Umbilical cord (tissue), 1 donor: ENCODE measurements at regions not wholly inside any gene's neighbourhood (a gene's known extent, or its start where the extent isn't known, plus 50 kb on each side); places are given as distances from the start of the nearest gene placed in this dataset.

ENCODE experiments used
- DNase-seq: peaks from one replicate; pipeline ENCODE4 v3.0.0-alpha.2; 2015; ENCODE audit warnings: low spot score

DNA sequence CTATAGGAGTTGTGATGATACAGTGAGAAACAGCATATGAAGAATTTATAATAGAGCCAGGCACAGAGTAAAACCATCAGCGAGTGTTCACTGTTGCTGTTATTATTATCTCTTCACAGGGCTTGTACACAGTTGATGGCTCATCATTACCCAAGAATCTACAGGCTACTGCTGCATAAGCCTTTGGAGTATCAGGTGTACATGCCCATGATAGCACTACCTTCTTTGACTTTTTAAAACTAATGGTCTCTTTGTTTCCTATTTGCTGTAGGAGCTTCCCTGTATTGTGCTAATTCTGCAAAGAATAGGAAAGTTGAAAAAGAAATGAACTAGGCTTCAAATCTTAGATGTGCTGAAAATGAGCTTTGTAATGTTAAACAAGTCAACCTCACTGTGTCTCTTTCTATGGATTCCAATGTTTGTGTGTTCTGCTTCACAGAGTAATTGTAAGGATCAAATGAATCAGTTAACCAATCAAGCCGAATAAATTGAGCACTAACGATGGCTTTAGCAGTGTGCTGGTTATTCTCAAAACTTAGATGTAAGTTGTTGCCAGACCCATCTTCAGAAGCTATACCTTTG lies 138.8 kb downstream of the TUSC7 start:
- DNase-seq = no peak

- DNase-seq = no peak
These were observed 139.7 kb downstream of the TUSC7 start for GRCh38 chr3:116849261-116849688.

- peak; percentile 35 for DNase-seq
These were observed 143.2 kb downstream of the TUSC7 start for GRCh38 chr3:116852803-116853202.

DNA sequence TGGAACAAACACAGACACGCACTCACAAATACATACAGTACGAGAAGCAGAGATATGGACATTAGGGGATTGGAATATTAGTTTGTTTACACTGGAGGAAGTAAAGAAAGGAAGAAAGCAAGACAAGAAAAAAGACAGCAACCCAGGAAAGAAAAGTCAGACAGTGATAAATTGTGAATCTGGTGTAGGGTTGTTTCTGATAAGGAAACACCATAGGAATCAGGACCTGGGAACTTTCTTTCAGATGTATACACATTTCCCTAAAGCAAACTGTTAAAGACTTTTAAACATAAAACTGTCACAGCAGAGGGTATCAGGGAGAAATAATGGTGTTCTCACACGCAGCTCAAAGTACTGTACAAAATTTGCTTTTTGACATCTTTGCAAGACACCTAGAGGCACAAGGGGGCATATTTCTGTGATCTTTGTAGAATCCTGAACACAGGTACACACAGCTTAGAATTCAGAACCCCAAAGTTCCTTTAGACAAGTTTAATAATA lies 153.7 kb downstream of the TUSC7 start:
- no peak for DNase-seq

DNA sequence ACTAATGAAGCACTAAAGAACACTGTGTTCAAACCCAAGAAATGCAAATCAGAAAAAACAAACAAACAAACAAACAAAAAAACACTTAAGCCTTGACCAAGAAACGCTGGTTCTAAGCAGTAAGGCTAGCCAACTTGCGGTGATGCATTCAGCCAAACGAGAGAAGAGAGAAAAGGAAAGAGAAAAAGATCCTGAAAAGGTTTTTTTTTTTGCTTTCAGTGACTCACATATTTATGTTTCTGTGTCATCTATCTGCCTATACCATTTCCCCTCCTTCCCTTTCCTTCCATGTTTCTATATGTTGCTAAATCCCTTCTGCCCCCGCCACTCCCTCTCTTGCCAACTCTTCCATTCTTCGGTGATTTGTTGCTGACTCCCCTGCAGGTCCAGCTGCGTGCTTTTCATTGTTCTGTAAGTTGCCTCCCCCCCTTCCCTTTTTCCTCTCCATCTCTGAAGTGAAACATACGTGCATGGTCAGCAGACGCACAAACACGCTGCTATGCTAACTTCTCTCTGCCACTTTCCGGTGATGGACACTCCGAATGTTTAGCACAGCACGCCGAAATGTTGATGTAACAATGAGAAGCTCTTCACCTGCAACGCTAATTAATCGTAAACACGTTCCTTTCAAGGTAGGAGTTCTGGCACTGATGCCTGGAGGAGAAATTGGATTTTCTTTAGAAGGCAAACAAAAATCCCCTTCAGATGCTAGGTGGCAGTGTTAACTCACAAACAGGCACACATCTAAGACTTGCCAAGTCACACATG lies 154.4 kb downstream of the TUSC7 start:
- peak; percentile 84 for DNase-seq

DNA sequence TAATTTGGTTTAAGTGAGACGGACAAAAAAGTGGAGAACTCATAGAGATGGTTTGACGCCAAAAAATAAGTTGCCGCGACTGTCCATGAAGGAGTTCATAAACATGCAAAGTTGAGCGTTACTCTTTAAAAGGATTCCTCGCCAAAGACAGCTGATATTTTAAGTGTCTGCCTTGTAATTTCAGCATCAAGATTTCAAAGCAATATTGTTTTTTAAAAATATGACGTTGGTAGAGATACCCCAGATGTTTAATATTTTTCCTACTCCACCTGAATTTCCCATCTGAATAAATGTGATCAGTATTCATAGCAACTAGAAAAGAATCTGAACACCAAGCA lies 155.0 kb downstream of the TUSC7 start:
- no peak for DNase-seq

GRCh38 chr3:116870379-116870778 lies 160.8 kb downstream of the TUSC7 start:
- no peak for DNase-seq

DNA sequence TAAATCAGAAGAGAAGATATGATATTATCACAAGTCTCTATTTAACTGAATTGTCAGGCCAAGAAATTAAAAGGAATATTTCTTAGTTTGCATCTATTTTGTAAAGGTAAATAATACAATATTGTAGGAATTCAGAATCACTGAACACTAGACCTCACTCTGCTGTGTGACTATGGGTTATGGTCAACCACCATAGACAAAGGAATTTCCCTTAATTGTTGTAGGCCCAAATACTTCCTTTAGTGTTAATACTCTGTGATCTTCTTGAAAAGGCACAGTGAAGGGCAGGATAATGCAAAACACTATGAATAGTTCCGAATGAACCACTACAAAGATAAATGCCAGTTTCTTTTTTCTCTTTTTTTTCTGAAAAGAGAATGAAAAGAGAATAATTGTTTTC lies 162.3 kb downstream of the TUSC7 start:
- no peak for DNase-seq

GRCh38 chr3:116872688-116873087 lies 163.1 kb downstream of the TUSC7 start:
- DNase-seq = peak; percentile 40

DNA sequence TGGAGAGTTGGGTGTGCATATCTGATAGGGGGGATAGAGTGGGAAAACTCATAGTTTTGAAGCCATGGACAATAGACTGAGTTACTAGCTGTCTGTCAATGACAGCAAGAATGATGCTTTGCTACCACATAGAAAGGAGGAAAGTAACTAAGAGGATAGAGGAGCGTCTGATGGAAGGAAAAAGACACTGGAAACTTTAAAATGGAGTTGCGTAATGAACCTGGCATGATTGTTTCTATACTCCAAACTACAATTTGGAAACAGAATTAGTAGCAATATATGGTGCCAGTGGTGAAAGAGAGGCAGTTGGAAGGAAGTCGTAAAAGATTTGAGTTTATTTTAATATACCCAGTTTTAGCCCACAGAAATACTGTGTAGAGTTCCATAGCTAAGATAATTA lies 163.6 kb downstream of the TUSC7 start:
- no peak for DNase-seq

GRCh38 chr3:116877968-116878367 lies 168.4 kb downstream of the TUSC7 start:
- no peak for DNase-seq

DNA sequence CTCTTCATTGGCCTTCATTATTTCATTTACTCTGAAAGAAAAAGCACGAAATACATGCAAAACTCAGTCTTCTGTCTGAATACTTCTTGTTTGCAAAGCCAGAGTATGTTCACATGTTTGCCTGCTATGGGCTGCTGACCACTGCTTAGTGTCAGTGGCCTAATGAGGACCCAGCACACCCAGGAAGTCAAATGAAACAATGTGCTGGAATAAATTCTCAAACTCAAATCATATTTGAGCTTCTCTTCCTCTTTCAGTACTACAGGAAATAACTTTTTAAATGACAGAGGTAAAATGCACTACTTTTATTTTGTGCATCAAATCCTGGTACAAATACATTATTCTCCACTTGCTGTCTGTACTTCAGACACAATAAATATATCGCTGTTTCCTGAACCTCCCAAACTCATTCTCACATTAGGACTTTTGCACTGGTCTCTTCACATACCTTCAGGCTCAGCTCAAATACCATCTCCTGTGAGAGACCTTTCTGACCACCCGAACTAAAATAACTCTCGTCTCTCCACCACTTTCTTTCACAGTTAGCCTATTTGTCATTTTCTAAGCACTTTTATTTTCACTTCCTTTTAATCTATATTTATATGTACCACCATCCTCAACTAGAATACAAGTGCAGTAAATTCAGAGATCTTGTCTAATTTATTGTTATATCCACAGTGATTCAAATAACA lies 176.8 kb downstream of the TUSC7 start:
- no peak for DNase-seq

GRCh38 chr3:116896116-116896515 lies 186.5 kb downstream of the TUSC7 start:
- DNase-seq = no peak

DNA sequence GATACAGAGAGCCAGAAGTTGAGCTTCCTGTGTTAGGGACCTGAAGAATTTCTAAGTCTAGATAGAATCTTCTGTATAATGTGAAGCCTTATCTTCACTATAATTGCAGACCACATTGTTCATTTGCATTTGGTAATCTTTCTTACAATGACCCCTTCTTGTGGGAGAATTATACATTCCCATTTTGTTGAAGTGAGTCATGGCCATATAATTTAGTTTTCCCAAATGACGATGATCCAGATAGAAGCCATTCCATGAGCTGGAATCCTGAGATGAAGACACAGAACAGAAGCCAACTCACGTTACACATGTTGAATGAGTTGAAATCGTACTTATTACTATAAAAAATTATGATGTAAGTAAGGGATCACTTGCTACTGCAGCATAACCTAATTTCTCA lies 187.8 kb downstream of the TUSC7 start:
- DNase-seq = no peak

DNA sequence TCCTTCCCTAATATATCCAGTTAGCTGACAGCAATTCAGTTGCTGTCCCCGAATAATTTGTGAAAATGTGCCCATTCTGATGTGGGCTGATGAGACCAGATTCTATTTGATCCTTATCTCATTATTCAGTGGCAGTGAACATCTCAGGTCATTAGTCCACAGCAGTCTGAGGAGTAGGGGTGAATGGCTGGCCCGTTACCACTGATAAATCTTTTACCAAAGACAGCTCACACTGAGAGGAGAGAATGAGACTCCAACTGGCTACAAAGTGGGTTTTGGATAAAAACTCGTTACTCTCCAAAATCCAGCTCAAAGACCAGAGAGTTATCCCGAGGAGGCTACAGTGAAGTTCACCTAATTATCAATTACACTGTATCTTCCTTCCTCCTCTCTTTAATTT lies 189.7 kb downstream of the TUSC7 start:
- no peak for DNase-seq

DNA sequence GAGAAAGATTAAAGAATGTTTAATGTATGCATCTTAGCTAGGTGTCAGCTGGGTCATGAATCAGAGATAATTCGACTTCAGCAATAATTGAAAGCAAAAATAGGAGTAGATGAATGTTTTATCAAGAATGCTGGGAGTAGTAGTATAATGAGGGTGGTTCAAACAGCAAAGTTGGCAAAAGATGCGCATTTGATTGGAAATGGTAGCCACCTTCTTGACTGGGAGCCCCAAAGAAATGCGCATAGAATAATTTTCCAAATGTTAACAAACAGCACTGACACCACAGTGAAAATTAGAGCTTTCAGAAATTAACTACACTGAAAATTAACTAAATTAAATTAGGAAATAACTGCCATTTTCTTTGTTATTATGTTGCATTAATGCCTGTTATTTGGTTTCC lies 195.8 kb downstream of the TUSC7 start:
- DNase-seq = no peak

- DNase-seq = no peak
These were observed 196.2 kb downstream of the TUSC7 start for GRCh38 chr3:116905794-116906193.

DNA sequence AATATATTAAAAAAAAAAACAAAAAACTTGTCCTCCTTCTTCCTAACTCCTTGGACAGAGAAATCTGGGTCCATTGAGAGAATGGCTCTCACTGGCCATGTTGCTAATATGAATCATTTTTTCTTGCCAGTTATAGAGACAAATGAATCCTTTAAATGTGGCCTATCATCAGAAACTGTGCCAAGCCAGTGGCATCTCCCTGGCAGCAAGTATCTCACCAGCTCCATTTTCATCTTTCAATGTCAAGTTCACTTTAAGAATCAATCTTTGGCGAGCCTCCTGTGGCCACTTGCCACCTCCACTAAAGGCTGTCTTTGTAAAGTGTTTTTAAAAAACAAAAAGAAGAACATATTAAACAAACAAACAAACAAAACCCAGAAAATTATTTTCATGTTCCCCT lies 202.5 kb downstream of the TUSC7 start:
- DNase-seq = no peak

GRCh38 chr3:116914004-116914403 lies 204.4 kb downstream of the TUSC7 start:
- DNase-seq = no peak

DNA sequence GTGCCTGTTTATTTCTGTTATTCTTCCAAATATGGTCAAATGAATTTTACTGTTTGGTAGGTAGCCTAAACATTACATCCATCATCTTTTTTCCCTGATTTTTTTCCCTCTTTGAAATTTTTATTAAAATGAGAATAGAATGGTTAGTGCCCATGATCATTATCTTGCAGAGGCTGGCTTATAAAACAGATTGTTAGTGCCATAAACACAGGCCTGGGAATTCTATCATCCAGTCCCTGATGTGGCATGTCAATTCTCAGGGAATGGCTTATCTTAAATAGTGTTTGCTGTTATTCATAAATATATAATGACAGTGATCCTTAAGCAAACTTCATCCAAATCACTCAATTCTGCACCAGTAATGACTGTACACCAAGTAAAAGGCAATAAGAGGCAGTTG lies 207.3 kb downstream of the TUSC7 start:
- DNase-seq = no peak

DNA sequence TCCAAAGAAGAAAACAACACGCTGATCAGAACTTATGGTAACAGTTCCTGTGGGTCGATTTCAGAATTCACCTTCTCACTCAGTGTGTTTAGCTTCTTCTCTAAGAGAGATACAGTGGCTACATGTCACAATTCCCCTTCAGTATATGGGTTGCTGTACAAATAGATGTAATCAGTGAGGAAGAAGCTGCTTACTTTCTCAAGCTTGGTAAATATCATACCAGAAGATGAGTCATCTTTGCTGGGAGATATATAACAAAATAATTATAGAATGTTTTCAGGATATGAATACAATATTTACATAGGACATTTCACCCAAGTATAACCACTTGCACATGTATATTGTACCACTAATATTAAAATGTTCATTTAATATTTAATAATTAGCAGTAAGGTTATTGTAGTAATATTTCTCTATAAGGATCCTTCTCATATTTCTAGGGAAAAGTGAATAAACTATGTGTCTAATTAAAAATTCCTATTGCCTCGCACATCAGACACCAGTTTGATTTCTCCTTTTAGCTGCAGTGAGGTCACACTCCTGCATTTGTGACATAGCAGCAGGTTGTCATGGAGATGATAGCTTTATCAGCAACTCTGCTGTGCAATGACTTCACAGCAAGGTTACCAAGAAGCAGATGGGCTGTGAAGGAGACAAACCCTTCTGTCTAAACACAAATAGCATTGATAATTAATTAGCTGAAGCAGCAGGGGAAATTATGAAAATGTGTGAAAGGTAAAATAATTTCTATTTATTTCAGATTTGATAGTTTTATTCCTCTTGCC lies 211.4 kb downstream of the TUSC7 start:
- no peak for DNase-seq

- no peak for DNase-seq
These were observed 218.3 kb downstream of the TUSC7 start for GRCh38 chr3:116927918-116928317.
